ENCODE measurements at regions not wholly inside any gene's neighbourhood (a gene's known extent, or its start where the extent isn't known, plus 50 kb on each side); places are given as distances from the start of the nearest gene placed in this dataset.
"Not testable (repeated sequence)": the region's sequence is repeated elsewhere in the genome, so short reads cannot be mapped to it uniquely, and the experiment has no call there.

DNA sequence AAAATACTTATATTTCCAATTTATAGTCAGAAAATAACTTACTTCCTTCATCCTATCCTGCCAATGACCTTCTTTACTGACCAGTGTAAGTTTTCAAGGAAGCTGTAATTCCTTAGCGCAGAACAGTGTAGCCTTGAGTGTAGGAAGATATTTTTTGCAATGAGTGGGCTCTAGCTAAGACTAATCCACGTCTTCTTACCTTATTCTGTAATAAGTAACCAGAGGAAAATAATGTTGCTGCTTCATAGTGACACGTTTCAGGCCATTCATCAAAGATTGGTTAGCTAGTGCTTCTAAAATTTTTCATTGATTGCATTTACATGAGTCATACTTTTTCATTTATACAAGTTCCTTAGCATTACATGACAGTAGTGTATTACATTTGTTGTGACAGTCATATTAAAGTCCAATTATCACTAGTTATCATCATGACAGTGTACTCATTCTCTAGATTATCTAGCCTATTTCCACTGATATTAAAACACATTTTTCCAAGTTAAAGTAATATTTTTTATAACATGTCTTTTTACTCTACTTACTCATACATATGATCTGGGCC lies 403.8 kb upstream of the EPHA3 start:
- no peak for DNase-seq

- DNase-seq = no peak
These were observed 403.1 kb upstream of the EPHA3 start for GRCh38 chr3:88704338-88704737.

DNA sequence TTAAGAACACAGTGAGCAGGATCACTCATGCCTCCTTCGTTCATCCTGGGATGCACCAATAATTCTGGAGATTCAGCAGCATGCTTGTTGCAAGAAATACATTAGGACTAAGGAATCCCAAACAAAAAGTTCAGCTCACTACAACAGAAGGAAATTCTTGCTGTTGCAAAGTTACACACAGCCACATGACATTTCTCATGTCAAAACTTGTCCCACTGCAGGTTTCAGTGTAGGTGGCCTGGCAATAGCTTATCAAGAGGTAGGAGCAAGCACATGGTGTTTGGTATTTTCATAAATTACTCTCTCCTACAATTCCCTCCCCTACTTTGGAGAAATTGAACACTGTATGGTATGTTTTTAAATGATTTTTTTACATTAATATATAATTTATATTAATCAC lies 399.6 kb upstream of the EPHA3 start:
- DNase-seq = no peak

- DNase-seq = no peak
These were observed 394.9 kb upstream of the EPHA3 start for GRCh38 chr3:88712552-88712951.

DNA sequence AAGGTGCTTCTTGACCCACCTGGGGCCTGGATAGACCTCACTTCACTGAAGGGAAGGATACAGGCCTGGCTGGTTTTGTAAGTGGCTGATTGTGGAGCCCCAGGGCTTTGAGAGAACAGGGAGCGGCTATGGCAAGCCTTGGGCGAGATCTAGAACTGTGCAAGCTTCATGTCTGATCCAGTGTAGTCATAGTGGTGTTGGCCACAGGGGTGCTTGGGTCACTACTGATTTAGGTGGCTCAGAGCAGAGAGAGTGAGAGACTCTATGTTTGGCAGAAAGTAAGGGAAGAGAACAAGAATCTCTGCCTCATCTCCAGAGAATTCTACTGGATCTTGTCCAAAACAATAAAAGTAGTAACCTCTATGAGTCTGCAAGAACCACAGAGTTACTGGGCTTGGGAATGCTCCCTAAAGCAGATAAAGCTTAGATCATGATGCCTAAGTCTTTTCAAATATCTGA lies 394.2 kb upstream of the EPHA3 start:
- DNase-seq = no peak

- DNase-seq = no peak
These were observed 381.8 kb upstream of the EPHA3 start for GRCh38 chr3:88725440-88726165.

DNA sequence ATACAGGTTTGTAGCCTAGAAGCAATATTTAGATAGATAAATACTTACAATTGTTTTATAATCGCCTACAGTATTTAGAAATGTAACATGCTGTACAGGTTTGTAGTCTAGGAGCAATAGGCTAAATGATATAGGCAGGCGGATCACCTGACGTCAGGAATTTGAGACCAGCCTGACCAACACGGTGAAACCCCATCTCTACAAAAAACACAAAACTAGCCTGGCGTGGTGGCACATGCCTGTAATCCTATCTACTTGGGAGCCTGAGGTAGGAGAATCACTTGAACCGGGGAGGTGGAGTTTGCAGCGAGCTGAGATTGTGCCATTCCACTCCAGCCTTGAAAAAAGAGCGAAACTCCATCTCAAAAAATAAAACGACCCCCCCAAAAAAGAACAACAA lies 375.2 kb upstream of the EPHA3 start:
- no peak for DNase-seq

DNA sequence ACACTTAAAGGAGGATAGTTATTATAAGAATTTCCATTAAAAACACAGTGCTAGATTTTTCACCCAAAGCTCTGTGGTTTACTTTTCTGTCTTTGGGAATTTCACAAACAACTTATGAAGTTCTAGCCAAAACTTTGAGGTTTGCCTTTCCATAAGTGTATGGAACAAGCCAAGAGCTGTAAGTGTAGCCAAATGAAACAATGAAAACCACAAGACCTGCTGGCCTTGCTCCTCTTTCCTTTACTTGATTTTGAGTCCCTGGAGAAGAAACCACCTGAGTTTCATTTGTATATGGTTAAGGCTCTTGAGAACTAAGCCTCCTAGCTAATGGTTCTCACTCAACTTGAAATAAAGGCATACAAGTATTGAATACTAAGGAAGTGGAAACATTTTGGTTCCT lies 365.3 kb upstream of the EPHA3 start:
- no peak for DNase-seq

- DNase-seq = no peak
These were observed 364.5 kb upstream of the EPHA3 start for GRCh38 chr3:88742674-88743507.

GRCh38 chr3:88744896-88745295 lies 362.5 kb upstream of the EPHA3 start:
- no peak for DNase-seq

GRCh38 chr3:88747145-88747544 lies 360.3 kb upstream of the EPHA3 start:
- DNase-seq = not testable (repeated sequence)

DNA sequence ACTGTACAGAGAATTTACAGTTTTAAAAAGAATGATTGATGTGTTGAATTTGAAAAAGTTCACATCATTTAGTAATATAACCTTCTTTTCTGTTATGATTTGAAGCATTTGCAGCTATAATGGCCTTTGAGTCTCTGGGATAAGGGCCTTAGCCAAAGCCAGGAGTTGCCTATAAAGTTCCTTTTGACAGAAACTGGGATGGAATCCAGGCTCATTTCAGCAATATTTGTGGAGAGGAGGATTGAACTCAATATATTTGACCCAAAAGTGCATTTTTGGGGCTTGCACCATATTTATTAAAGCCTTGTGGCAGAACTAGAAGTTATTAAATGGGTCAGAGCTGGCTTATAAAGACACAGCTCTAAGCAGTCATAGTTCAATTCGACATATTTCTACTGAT lies 348.7 kb upstream of the EPHA3 start:
- no peak for DNase-seq

DNA sequence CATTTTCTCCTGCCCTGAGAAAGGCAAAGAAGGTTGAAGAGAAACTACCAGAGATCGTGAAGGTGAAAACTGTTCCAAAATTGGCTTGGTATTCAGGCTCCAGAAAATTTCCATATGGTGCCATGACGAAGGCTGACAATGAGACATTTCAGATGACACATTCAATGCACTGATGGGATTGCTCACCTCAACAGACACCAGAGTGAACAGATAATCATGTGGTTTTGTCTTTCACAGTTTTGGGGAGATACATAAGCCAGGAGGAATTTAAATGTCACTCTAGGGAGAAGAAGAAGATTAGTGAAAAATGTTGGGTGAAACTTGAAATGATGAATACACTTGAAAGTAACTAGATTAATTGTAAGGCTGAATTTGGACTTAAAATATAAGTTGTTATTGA lies 339.7 kb upstream of the EPHA3 start:
- no peak for DNase-seq

- no peak for DNase-seq
These were observed 333.7 kb upstream of the EPHA3 start for GRCh38 chr3:88773766-88774165.

- no peak for DNase-seq
These were observed 332.3 kb upstream of the EPHA3 start for GRCh38 chr3:88775026-88775690.

- DNase-seq = no peak
These were observed 327.9 kb upstream of the EPHA3 start for GRCh38 chr3:88779482-88779881.

DNA sequence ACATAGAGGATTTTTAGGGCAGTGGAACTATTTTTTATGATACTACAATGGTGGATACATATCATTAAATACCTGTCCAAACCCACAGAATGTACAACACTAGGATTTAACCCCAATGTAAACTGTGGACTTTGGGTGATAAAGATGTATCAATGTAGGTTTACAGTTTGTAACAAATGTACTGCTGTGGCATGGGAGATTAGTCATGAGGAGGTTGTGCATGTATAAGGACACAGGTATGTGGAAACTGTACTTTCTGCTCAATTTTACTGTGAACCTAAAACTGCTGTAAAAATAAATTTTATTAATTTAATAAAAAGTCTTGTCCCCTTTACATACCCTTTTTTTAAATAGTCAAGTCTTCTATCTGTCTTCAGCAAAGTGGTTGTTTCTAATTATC lies 322.5 kb upstream of the EPHA3 start:
- no peak for DNase-seq

DNA sequence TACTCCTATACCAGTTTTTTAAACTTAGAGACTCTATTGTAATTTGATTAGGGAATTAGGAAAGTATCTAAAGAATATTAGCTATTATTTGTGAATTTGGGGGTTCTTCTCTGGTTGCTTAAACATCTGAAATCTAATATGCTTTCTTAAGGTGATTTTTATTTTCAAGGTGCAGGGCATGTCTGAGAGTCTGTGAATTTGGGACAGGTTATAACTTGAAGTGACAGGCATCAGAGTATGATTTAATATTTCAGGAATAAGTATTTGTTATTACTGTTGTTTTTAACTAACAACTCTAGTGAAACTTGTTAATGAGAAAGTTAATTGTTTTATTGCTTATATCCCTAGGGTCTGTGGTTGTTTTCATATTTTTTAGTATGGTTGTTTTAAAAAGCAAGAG lies 321.6 kb upstream of the EPHA3 start:
- no peak for DNase-seq

- no peak for DNase-seq
These were observed 311.9 kb upstream of the EPHA3 start for GRCh38 chr3:88795503-88795902.

DNA sequence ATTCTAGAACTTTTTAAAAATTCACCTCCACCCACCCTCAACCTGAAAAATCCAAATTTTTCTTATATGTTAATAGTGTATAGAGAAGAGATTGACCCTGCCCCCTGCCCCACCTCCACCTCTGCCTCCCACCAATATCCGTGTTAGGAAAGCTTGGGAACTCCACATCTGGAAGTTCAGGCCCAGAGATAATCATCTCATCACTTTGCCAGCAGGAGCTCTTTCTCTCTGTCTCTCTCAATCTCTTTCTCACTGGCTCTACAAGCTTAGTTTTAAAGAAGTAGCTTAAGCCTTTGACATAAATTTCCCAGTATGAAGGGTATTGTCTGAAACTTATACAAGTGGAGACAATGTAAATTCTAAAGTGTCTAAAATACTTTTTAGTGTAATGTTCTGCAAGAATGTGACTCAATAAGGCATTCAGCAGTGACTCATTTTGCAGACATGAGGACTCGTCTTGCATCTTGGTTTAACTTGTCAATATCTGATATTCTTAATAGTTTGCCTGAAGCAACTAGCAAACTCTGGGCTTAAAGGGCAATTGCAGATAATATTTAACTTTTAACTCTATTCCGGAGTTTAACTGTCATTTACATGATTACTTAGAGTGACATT lies 299.8 kb upstream of the EPHA3 start:
- DNase-seq = no peak

DNA sequence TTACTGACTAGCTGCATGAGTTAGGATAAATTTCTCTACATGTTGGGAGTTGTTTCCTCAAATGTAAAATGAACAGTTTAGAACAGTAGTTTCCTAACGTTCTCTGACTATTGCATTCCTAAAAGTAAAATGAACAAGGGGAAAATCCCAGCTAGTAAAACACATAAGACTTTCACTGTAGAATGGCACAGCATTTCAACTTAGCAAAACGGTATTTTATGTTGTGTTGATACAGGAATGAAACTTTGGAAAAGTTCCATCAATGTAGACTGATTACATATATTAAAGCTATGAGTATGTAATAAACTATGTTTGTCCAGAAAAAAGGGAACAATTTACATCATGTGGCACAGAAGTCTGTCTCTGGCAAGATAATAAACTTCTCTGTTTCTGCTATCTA lies 297.4 kb upstream of the EPHA3 start:
- DNase-seq = no peak

- DNase-seq = no peak
These were observed 297.0 kb upstream of the EPHA3 start for GRCh38 chr3:88810455-88810854.

- DNase-seq = no peak
These were observed 296.3 kb upstream of the EPHA3 start for GRCh38 chr3:88811096-88811495.

All from KG1 (cell line).